Cardiac fibroblast (primary cell): ENCODE measurements at regions not wholly inside any gene's neighbourhood (a gene's known extent, or its start where the extent isn't known, plus 50 kb on each side); places are given as distances from the start of the nearest gene placed in this dataset.

Experiments
- DNase-seq, 2 donors: peaks; one replicate each; pipeline versions ENCODE4 v3.0.0 to v3.0.0-alpha.2; 2010; ENCODE audit warnings: low read depth in 2 of 2
- H3K4me3 ChIP-seq, 2 donors: replicated peaks in 1 of 2; 1 replicate in 1 of 2; 2 replicates in 1 of 2; pipeline ENCODE4 v1.5.1; 2011; ENCODE audit warnings: low read depth in 2 of 2, low read length in 2 of 2, mild to moderate bottlenecking in 2 of 2, moderate library complexity in 1 of 2
- TF ChIP-seq, protein P1 (sequence below): IDR thresholded peaks from one replicate; pipeline ENCODE4 v1.5.1; 2011; ENCODE audit warnings: low read depth, mild to moderate bottlenecking, low read length, inconsistent platforms

DNA sequence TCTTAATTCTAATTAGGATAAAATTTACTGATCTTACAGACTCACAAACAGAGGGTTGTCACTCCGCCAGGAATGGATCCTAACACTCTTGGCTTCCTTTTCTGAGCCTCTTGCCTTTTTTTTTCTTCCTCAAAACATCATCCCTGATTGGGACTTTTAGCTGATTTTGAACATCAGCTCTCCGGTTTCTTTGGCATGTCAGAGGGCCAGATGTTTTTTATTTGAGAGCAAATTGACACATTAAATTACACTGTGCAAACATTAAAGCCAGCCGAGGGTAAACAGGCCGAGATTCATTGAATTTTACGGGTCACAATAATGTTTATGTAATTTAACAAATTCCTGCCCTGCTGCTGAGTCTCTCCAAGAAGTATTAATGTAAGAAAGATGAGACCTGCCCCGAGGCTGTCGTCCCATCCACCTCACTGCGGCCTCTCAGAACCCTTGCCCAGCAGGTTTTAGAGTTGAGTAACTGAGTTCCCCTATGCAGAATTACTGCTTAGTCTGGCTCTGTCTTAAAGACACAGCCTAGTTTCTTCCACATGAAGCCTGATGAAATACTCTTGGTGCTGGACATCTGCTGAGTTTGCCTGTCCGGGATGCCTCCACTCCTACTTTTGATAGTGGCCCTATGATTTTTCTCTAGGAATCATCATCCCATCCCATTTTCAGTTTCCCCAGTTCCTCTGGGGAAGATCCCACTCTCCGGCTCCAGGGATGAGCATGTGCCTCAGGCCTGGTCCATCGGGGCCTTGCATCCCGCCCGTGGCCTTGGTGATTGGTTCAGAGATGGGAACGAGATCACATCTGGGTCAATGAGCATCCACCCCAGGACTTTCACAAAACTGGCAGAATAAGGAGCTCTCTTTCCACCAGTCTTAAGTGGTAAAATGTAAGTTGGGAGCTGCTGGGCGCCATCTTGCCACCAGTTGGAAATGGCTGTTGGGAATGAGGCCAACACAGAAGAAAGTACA lies 226.6 kb upstream of the TLE3 start:
- DNase-seq = no peak
- TF ChIP-seq, protein P1, sequence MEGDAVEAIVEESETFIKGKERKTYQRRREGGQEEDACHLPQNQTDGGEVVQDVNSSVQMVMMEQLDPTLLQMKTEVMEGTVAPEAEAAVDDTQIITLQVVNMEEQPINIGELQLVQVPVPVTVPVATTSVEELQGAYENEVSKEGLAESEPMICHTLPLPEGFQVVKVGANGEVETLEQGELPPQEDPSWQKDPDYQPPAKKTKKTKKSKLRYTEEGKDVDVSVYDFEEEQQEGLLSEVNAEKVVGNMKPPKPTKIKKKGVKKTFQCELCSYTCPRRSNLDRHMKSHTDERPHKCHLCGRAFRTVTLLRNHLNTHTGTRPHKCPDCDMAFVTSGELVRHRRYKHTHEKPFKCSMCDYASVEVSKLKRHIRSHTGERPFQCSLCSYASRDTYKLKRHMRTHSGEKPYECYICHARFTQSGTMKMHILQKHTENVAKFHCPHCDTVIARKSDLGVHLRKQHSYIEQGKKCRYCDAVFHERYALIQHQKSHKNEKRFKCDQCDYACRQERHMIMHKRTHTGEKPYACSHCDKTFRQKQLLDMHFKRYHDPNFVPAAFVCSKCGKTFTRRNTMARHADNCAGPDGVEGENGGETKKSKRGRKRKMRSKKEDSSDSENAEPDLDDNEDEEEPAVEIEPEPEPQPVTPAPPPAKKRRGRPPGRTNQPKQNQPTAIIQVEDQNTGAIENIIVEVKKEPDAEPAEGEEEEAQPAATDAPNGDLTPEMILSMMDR = no peak
- H3K4me3 ChIP-seq = no peak overlapping the region

DNA sequence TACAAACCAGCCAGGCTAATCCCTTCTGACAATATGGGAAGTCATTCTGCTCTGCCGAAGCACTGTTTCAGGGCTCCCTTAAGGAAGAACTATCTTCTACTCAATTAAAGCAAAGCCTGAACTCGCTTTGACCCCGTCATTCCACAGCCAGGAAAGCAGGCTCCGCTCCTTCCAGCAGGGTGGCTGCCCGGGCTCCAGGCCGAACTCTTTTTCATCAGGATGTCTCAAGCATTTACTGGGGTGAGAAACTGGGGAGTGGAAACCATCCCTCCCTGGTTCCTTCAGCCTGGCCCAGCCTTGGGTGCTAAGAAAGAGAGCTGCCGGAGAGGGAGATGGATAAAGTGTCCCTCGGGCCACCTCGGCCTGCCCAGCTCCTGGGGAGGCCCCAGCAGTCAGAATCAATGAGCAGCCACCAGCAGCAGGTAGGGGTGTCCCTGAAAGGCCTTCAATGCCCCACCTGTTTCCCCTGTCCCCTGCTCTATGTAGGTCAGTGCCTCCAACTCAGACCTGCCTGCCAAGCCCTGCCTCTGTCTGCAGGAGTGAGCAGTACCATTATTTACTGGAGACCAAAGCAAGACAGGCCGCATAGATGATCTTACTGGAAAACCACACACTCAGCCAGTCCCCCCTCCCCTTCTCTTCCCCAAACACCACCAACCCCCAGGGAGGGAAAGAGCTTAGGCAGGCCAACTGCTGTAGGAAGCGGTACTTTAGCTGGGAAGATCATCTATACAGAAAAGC lies 225.6 kb upstream of the TLE3 start:
- H3K4me3 ChIP-seq = no peak overlapping the region
- TF ChIP-seq, protein P1 = no peak
- peak in 1 of 2 donors; percentile 72 for DNase-seq

DNA sequence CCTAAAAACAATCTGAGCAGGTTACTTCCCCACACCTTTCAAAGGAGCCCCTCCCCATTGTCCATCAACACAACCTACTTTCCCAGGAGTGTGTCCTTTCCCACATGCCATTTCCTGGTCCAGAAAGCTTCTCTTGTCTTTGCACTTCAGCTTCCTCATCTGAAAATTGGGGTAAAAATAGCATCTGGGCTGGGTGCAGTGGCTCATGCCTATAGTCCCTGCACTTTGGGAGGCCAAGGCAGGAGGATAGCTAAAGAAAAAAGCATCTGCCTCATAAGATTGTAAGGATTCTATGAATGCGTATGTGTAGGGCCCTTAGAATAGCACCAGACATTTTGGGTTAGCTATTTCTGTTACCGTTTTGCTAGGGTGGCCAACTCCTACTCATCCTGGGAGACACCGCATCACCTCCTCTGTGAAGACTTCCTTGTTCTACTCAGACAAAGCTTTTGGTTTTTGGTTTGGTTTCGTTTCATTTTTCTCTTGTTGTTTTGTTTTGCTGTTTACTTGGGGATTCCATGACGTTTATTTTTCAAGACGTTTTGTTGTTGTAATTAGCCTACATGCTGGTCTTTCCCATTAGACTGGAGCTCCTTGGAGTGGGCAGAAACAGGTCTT lies 224.4 kb upstream of the TLE3 start:
- H3K4me3 ChIP-seq = no peak overlapping the region
- TF ChIP-seq, protein P1 = no peak
- no peak for DNase-seq

DNA sequence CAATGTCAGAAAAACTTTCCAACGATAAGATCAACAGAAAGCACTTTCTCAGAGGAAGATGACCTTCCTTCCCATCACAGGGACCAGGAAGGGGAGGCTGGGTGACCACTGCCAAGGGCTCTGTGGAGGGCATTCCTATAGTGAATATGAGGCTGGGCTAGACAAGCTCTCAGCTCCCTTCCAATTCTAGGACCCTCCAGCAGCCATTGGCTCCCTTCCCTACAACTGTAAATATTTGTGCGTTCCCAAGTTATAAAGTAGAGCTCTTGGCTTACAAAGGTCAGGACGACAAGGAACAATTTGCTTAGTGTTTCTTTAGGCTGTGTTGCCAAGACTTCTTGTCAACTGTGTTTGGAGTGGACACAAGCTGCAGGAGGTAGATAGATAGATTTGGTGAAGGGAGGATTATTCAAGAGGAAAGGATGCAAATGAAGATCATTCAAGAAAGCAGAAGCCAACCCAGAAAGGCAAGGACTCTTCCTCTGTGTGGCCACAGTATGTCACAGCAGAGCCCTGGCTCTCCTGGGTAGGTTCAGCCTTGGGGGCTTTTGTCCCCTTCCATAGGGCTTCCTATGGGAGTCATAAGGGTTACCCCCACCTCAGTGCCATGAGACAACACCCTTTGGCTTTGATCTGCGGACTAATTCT lies 223.6 kb upstream of the TLE3 start:
- TF ChIP-seq, protein P1 = no peak
- no peak for DNase-seq
- H3K4me3 ChIP-seq = no peak overlapping the region

DNA sequence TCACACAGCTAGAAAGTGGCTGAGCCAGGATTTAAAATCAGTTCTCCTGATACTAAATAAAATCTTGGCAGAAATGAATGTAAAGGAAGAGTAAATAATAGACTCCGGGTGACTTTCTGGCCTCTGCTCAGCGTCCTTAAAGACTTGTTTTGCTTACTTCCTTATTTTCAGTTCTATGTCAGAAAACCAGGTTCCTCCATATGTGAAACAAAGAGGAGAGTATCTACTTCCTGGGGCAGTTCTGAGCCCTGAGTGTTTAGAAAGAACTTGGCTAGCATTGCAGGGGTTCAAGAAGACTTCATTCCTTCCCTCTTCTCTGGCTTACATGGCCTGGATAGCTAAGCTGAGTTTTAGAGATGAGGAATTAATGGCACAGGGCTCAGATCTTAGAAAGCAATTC lies 222.8 kb upstream of the TLE3 start:
- DNase-seq = no peak
- TF ChIP-seq, protein P1 = no peak

DNA sequence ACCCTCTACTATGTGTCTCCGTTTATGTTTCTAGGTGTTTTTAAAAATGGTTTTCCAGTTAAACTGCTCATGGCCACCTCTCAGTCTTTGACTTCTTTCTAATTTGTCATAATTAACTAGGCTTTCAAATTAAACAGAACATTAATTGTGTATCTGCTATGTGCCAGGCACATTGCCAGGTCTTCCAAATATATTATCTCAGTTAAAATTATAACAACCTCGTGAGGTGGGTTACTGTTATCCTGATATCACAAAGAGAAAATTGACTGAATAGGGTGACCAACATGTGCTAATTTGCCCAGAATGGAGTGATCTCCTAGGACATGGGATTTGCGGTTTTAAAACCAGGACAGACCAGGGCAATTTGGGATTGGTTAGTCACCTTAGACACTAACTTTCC lies 222.4 kb upstream of the TLE3 start:
- DNase-seq = no peak
- TF ChIP-seq, protein P1 = no peak
- H3K4me3 ChIP-seq = no peak overlapping the region

More for the DNA sequence above, 222.8 kb upstream of the TLE3 start:
- H3K4me3 ChIP-seq = no peak overlapping the region
